DOHH2 (cell line): ENCODE measurements at regions not wholly inside any gene's neighbourhood (a gene's known extent, or its start where the extent isn't known, plus 50 kb on each side); places are given as distances from the start of the nearest gene placed in this dataset.

Source experiments
- CTCF ChIP-seq: fragments of 200-600 bp; sonication (generic); IDR thresholded peaks from one replicate; pipeline ENCODE4 v1.5.1; 2014; ENCODE audit warnings: antibody characterized with exemption, mild to moderate bottlenecking, low read depth, low read length; ENCODE audit not compliant: poor library complexity, severe bottlenecking
- EZH2phosphoT487 ChIP-seq: fragments of 200-600 bp; sonication (generic); IDR thresholded peaks from 2 replicates; pipeline ENCODE4 v1.6.1; 2017; ENCODE audit warnings: borderline replicate concordance, mild to moderate bottlenecking, antibody characterized with exemption, low read length, moderate library complexity, mixed read lengths

- TF ChIP-seq CTCF = no peak
- TF ChIP-seq EZH2phosphoT487 = no peak
These were observed 188.7 kb upstream of the TPM1 start for GRCh38 chr15:62853841-62854225.
